Right lung (tissue), 2 donors: ENCODE measurements at regions not wholly inside any gene's neighbourhood (a gene's known extent, or its start where the extent isn't known, plus 50 kb on each side); places are given as distances from the start of the nearest gene placed in this dataset.

Experiments used
- DNase-seq, 2 donors: peaks; one replicate each; pipeline ENCODE4 v3.0.0-alpha.2; 2013

GRCh38 chr7:49255054-49255453 lies 330.7 kb downstream of the CDC14C start:
- no peak for DNase-seq

GRCh38 chr7:49260538-49260937 lies 336.2 kb downstream of the CDC14C start:
- DNase-seq = no peak

- DNase-seq = no peak
Measured at GRCh38 chr7:49261928-49262327, 337.6 kb downstream of the CDC14C start.

GRCh38 chr7:49264530-49264929 lies 340.2 kb downstream of the CDC14C start:
- DNase-seq = no peak

GRCh38 chr7:49273897-49274296 lies 349.6 kb downstream of the CDC14C start:
- no peak for DNase-seq

- no peak for DNase-seq
Measured at GRCh38 chr7:49279891-49280290, 355.5 kb downstream of the CDC14C start.

DNA sequence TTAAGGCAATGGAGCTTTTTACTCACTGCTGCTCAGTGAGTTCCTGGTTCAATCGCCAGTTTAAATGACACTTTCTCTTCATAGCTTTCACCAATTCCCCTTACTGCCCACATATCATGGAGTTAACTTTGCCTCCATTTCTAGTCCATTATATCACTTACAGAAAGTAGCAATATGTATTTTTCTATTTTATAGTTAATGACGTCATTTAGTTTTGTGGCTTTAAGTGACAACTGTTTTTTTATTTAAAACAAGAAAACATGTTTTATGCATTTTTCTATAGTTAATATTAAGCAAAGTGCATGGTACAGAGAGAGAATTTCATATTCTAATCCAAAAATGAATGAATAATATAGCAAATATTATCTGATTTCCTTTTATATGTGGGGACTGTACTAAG lies 363.3 kb downstream of the CDC14C start:
- DNase-seq = no peak

DNA sequence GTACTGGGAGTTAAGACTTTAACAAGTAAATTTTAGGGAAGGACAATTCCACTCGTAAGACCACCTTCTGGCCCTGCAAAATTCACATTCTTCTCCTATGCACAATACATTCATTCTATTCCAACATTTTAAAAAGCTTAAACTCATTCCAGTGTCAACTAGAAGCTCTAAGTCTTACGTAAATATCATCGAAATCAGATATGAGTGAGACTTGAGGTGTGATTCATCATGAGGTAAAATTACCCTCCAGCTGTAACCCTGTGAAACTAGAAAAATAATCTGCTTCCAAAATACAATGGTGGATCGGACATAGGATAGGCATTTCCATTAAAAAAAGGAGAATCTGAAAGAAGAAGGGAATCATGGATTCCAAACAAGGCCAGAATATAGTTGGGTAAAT lies 370.3 kb downstream of the CDC14C start:
- no peak for DNase-seq

GRCh38 chr7:49295146-49295545 lies 370.8 kb downstream of the CDC14C start:
- DNase-seq = no peak

GRCh38 chr7:49297958-49298357 lies 373.6 kb downstream of the CDC14C start:
- no peak for DNase-seq

- no peak for DNase-seq
Measured at GRCh38 chr7:49308787-49309186, 384.4 kb downstream of the CDC14C start.

- DNase-seq = no peak
Measured at GRCh38 chr7:49320083-49320482, 395.7 kb downstream of the CDC14C start.

DNA sequence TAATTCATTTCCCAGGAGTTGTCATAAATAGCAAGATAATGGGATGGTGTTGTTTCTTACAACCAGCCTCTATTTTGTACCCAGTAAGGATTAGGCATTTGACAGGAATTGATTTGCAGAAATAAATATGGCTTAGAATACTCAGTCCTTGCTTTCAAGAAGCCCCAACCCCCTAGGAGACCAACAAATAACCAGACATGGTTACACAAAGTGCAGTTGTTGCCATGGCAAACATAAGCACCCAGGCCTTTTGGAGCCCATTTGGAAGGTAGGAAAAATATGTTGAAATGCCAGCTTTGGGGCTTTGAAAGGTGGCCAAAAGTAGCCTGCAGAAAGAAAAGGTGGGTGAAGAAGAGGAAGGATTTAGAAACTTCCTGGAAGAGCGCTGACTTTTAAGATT lies 397.5 kb downstream of the CDC14C start:
- no peak for DNase-seq

GRCh38 chr7:49322476-49322875 lies 398.1 kb downstream of the CDC14C start:
- no peak for DNase-seq

GRCh38 chr7:49324040-49324439 lies 399.7 kb downstream of the CDC14C start:
- DNase-seq = no peak

GRCh38 chr7:49324707-49325106 lies 400.4 kb downstream of the CDC14C start:
- DNase-seq = no peak

GRCh38 chr7:49325571-49325970 lies 401.2 kb downstream of the CDC14C start:
- DNase-seq = no peak

DNA sequence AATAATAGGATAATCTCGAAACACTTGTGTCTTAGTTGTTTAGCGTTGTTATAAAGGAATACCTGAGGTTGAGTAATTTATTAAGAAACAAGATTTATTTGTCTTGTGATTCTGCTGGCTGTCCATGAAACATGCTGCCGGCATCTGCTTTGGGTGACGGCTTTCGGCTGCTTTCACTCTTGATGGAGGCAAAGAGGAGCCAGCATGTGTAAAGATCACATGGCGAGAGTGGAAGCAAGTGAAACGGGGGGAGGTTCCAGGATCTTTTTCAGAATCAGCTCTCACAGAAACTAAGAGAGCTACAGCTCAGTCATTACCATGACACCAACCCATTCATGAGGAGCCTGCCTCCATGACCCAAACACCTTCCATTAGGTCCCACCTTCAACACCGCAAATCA lies 402.8 kb downstream of the CDC14C start:
- no peak for DNase-seq

GRCh38 chr7:49333180-49333881 lies 409.0 kb downstream of the CDC14C start:
- no peak for DNase-seq

GRCh38 chr7:49341849-49342248 lies 417.5 kb downstream of the CDC14C start:
- DNase-seq = no peak

GRCh38 chr7:49344556-49344955 lies 420.2 kb downstream of the CDC14C start:
- no peak for DNase-seq

DNA sequence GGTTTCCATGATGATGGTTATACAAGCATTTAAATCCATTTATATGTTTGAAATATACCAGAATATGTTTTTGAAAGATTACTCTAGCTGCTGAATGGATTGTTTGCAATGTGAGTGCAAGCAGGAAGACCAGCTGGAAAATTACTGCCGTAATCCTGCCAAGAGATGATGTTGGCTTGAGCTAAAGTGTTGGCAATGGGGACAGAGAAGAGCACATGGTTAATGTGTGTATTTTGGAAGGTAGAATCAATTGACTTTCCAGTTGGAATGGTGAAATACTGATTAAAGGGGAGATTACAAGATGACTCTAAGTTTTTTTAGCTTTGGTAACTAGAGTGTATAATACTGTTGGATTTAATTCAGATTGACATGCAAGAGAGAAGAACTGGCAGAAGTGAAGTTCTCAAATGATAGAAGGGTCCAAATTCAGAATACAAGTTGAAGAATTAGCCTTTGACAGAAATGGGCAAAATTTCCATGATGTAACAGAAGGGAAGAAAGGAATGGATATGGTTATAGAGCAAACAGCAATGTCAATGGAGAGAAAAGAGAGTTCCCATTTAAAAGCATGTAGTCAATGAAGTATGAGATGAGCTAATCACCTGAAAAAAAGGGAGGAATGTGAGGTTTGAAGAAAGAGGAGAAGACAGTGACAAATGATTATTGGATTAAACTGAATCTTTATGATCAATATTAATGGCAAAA lies 422.0 kb downstream of the CDC14C start:
- no peak for DNase-seq

DNA sequence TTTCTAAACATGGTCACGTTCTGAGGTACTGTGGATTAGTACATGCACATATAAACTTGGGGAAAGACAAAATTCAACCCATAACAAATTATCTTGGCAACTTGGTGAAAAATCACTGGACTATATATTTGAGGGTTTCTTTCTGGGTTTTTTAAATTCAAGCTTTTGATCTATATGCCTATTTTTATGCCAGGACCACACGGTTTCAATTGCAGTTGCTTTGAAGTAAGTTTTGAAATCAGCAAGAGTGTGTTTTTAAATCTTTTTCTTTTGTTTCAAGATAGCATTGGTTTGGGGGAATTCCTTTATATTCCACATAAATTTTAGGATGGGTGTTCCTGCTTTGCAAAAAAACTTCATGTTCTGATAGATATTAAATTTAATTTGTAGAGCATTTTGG lies 406.4 kb upstream of the VWC2 start:
- DNase-seq = no peak

DNA sequence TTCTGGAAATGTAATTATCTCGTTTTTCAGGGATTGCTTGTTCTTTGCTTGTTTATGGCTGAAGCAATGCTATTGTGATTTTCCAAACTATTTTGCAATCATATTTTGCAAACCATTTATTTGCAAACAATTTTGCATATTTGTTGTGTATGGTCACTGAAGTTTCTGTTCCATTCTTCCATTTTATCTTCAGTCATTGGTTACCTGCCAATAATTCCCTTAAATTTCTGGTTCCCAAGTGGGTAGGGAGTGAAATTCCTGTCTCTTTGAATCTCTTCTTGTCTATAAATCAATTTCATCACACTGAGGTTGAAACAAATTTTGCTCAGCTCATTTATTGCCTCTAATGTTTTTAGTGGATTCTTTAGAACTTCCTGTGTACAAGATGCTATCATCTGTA lies 401.7 kb upstream of the VWC2 start:
- no peak for DNase-seq
